Glomerular visceral epithelial cell (primary cell): ENCODE measurements at regions not wholly inside any gene's neighbourhood (a gene's known extent, or its start where the extent isn't known, plus 50 kb on each side); places are given as distances from the start of the nearest gene placed in this dataset.
A peak's percentile ranks its signal among the peaks of the same experiment; 100 is the strongest.
"Not testable (repeated sequence)": the region's sequence is repeated elsewhere in the genome, so short reads cannot be mapped to it uniquely, and the experiment has no call there.

Experiments used
- DNase-seq: peaks from one replicate; pipeline ENCODE4 v3.0.0-alpha.2; 2016; ENCODE audit errors: extremely low spot score

DNA sequence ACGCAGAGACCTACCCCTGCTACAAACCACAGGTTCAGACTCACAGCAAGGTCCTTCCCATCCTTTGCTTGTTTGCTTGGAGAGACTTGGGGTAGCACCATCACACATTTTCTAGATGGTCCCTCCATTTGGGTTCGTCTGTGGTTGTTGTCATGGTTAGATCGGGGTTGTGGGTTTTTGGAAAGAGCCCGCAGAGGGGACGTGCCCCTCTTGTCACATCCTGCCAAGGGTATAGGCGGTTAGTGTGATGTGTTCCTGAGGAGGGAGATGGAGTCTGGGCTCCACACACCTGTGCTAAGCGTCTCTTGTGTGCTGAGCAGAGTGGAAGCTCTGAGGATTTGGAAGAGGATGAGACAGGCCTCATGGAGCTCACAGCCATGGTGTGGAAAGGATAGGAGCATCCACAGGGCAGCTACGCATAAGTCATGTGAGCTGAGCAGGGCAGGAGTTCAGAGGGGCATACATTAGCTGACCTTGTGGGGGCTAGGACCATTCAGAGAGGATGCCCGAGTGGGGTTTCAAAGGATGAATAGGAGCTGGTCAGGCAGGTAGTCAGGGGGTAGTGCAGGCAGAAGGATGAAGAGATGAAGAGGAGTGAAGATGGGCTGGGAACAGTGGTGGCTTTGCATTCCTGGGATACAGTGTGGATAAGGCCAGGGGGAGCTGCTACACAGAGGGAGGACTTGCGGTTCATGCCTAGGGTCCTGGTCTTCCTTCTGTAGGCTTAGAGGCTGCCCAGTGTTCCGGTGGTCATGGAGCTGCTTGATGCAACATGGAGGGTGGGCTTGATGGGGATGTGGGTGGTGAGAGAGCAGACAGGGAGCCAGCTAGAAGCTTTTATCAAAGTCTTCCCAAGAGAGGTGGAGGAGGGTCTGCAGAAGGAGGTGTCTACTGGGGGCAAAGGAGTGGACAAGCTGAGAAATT lies 62.9 kb downstream of the ACKR3 start:
- no peak for DNase-seq

DNA sequence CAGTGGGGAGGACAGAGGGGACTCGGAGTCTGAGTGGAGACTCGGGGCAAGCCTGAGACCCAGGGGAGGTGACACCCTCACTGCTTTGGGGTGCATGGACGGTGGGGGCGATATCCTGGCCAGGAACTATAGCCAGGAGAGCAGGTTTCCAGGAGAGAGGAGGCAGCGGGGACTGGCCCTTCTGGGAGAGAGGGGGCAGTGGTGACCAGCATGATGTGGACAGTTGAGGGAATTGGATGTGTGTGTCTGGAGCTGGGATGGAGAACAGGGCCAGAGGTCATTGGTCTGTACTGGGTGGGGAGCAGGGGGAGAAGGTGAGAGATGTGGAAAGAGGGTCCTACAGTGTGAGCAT lies 63.6 kb downstream of the ACKR3 start:
- DNase-seq: no peak

DNA sequence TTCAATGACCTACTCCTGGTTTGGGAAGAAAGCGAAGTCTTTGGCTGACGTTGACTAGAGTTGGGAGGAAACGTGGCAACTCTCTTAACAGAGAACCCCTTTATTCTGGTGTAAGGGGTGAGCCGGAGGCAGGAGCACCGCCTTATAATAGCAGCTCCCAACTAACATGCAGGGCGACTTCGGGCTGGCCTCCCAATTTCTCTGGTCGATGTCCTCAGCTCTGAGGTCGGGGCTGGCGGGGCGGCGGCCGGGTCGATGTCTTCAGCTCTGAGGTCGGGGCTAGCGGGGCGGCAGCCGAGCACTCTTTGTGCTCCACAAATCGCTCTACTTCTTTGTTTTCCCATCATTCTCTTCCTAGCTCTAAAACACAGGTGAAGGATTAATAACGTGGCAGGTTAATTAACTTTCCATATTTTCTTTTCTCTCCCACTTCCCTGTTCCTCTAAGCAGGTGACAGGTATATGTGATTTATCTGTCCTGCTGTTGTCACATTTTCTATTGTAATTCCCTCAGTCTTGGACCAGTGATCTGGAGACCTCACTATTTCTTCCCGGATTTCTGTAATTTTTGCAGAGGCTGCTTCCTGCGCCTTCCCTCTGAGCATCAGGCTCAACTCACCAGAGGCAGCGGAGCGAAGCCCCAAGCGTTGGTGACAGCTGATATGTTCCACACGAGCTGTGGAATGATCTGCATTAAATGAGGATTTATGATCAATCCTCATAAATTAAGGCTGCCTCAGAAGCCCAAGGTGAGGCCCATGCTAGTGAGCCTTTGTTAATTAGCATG lies 64.3 kb downstream of the ACKR3 start:
- no peak for DNase-seq

DNA sequence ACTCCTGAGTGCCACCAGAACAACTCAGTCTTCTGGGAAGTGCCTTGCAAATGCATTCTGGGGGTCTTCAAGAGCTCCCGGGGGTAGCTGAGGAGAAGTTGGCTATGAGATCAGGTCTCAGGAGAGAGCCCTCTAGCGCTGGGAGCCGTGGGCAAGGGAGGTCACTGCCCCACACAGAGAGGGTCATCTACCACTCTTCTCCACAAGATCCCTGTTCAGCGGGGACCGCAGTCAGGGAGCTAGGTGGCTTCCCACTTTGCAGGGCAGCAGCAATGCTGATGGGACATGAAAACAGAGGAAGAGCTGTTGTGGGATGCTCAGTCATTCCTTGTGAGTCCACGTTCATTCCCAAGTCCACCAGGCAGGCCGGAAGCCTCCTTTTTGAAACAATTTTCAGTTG lies 66.6 kb downstream of the ACKR3 start:
- no peak for DNase-seq

DNA sequence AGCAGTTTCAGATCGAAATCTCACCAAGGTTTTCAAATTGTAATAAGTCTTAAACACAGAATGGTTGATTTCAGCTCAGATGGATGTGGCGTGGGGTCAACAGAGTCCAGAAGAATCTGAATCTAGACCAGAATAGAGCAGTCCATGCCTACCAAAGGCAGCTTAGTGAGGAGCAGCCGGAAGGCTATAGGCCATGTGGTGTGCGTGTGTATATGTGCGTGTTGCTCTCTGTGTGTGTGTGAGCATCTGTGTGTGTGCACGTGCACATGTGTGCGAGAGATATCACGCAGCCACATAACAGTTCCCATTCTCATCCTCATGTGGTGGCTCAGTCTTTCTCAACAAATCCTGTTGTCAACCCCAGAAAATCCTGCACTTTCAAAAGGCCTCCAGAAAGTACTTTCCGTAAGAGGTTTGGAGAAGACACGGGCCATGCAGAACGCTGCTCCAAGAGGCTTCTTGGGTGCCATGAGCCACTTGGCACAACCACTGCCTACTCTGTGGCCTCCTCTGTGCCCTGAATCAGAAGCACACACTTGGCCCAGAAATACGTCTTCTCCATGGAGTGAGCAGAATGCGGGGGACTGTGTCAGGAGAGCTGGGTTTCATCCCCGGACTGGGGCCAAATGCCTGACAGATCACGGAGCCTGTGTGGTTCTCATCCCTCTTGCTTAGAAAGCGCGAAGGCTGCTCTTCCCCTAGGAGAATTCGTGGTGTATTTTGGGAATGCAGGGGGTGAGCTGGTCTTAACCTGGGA lies 67.3 kb downstream of the ACKR3 start:
- DNase-seq: no peak

DNA sequence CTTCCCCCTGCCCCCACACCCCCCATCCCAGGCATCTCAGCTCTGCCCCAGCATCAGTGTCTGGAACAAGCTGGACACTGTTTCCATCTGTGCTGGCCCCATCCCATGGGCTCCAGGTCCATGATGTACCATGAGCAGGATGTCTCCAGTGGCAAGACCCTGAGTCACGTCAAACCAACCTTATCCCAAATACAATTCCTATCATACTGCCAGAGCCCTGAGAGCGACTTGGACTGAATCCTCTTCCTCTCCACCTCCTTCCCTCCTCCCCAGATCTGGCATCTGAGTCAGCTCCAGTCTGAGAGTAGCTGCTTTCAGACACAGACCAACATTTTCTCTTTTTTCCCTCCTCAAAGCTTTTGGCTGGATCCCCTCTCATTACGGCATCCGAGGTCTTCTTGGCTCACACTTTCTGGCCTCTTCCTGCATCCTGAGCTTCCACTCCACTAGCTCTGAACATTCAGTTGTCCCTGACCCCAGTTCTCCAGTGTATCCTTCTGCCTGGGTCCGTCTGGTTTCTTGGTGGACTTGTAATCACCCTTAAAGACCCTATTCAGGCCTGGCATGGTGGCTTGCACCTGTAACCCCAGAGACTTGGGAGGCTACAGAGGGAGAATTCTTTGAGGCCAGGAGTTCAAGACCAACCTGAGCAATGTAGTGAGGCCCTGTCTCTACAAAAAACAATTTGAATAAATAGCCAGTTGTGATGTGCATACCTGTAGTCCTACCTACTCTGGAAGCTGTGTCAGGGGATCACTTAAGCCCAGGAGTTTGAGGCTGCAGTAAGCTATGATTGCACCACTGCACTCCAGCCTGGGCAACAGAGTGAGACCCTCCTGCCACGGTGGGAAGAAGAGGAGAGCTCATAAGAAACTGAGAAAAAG lies 68.3 kb downstream of the ACKR3 start:
- DNase-seq: no peak

DNA sequence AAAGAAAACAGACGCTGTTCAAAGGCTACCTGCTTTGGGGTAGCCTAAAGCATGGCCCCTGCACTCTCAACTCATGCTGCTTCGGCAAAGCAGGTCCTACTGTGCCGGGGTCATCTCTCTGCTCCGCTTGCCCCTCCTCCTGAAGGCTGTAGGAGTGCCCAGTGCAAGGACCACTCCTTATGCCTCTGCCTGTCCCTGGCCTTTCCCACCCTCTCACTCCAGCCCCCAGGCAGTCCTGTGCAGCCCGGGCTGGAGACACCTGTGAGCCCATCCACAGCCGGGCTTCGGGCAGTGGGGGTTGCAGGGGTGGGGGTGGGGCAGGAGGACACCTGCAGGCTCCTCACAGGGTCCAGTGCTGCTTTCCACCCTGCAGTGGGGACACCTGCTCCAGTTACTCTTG lies 69.1 kb downstream of the ACKR3 start:
- DNase-seq: no peak

DNA sequence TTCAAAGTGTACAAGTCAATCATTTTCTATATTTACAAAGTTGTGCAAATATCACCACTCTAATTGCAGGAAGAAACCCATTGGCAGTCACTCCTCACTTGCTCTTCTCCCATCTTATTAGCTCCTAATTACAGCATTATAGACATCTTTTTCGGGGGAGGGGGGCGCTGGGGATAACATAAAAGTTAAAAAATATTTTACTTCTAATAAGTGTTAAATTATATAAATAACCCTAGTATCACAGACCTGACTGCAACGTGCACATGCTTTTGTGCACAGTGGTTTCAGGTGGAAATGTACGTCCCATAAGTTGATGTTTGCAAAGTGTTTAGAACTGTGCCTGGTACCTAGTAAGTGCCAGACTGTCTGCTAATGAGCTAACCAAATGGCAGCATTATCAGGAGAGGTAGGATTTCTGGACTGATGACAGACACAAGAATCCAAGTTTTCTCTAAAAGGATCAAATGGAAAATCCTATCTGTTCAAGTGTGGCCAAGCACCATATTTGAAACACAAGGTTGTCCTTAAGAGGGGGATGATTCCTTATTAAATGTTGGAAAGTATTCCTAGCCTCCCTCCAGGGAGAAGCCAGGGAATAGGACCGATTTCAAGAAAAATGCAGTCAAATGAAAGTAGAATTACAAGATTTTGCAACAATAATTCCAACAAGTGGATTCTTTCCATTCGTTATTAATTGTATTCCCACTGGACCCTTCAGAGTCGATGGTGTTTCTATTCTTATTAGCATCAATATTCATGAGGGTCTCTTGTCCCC lies 70.0 kb downstream of the ACKR3 start:
- no peak for DNase-seq

DNA sequence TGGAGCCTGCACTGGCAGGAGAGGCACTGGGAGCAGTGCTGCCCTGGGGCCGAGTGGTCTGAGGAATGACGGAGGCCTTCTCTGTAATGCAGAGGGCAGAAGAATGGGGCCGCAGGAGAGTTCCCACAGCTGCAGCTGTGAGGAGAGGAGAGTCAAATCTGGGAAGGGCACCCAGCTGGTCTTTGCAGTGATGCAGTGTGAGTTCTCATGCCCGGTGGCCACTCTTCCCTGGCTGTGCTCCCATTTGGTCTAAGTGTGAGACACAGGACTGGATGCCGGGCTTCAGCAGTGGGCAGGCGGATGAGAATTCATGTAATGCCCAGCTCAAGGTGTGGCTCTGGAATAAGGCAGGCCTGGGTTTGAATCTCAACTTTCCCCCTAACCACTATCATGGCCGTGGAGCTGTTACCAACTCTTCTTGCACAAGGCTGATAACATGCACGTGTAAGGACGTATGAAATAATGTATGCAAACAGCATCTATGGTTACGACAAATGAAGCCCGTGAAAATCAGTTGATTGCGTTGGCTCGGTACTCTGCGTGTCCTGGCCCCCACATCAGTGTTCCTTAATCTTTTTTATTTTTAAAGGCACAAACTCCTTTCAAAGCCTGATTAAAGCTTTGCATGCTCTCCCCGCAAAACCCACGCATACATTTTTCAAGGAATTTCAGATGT lies 71.6 kb downstream of the ACKR3 start:
- DNase-seq: no peak

DNA sequence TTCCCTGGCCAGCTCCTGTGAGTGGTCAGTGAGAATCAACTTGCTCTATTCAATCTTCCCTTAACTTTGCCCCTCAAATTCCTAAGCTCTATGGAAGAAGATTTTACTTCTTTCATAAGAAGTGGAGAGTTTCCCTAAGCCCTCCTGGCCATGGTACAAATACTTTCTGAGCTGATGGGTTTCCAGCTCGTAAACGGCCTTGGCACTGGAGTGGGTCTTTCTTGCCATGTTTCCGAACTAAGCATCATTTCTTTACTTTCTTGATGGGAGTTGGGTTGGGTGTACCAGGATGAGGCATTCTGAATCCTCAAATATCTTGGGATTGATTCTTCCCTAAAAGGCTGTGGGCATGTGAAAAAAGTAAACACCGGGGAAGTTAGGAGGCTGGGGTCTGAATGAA lies 72.5 kb downstream of the ACKR3 start:
- no peak for DNase-seq

DNA sequence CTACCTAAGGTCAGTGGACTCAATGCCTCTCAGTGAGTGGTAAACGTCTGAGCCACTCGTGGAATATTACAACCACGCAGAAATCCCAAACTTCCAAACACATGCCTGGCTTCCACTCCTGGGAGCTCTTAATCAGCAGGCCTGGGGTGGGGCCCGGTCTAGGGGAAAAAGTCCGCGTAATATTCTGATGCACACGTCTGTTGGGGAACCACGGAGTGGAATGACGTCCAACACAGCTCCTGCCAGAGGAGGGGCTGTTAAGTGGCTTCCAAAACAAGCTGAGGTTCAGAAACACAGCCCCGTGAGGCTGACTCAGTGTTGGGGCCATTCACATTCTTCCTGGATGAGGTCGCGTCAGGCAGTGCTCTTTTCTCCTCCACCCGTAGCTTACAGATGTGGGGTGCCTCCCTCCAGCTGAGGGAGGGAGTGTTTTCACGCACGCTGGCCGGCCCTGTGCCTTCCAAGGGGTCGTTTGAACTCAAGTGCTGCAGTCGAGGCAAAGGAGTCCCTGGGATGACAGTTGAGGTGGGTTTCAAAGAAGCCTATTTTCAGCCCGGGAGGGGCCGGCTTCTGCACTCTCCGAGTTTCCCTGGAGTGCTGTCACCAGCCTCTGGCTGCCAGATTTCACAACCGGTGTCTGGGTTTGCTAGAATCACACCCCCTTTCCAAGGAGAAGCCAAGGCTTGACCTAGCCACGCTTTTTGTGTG lies 73.1 kb downstream of the ACKR3 start:
- DNase-seq: peak; percentile 93

DNA sequence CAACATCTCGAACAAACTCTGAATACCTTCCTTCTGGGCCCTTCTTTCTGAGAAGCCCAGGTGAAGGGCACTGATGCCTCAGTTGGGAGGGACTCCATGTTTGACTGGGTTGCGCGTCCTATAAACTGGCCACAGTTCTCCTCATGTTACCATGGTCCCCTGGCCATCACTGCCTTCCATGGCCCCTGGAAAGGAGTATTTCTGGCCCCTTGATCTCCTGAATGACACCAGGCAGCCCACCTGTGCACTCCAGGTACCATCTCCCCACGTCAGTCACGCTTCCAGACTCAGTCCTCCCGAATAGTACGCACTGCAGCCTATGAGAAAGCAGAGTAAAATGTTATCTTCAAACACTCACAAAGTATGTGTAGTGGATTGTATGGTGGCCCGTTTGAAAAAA lies 73.9 kb downstream of the ACKR3 start:
- DNase-seq: no peak

DNA sequence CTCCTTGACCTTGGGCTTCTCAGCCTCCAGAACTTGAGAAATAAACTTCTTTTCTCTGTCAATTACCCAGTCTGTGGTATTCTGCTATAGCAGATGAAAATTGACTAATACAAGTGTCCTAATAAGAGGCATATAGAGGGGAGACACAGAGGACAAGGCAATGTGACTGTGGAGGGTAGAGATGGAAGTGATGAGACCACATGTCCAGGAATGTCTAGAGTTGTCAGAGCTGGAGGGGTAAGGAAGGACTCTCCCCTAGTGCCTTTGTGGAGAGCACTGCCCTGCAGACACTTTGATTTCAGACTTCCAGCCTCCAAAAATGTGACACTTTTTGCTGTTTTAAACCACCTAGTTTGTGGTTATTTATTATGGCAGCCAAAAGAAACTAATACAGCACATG lies 74.4 kb downstream of the ACKR3 start:
- DNase-seq: no peak

DNA sequence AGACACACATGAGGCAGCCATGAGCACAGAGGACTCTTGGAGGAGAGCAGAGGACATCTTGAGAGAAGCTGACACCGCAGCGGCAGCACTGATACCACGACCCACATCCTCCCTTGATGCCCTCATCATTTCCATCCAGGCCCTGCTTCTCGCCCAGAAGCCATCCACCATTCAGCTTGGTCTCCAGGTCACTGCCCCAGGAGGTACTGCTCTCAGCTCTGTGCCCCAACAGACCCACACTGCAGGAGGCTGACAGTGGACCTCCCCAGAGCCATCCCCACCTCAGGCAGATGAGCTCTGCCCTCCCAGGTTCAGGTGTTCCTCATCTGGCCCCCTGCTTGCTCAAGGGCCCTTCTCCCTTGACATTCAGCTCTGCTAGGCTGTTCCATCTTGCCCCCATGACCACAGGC lies 74.9 kb downstream of the ACKR3 start:
- DNase-seq: no peak

DNA sequence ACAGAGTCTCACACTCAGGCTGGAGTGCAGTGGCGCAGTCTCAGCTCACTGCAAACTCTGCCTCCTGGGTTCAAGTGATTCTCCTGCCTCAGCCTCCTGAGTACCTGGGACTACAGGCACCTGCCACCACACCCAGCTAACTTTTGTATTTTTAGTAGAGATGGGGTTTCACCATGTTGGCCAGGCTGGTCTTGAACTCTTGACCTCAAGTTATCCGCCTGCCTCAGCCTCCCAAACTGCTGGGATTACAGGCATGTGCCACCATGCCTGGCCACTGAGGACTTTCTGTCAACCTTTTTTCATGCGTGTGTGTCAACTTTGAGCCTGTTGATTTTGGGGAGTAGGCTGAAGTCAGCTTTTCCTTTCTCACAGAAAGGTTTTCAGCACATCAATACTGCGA lies 75.5 kb downstream of the ACKR3 start:
- DNase-seq: not testable (repeated sequence)

DNA sequence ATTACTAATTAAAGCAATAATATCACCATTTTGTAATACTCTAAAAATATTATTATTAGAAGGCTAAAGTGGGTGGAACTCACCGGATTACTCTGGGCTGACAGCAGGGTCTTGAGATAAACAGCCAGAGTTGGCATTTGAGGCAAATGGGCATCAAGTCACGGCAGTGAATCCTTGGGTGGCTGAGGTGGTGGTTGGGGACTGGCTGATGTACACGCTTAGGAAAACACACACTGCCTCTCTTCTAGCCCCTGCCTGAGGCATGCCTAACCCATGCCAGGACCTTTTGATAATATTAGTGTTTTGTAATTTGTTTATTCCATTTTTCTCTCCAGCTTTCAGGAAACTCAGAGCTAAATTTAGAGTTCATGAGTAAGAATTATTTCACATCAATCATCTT lies 76.8 kb downstream of the ACKR3 start:
- no peak for DNase-seq

DNA sequence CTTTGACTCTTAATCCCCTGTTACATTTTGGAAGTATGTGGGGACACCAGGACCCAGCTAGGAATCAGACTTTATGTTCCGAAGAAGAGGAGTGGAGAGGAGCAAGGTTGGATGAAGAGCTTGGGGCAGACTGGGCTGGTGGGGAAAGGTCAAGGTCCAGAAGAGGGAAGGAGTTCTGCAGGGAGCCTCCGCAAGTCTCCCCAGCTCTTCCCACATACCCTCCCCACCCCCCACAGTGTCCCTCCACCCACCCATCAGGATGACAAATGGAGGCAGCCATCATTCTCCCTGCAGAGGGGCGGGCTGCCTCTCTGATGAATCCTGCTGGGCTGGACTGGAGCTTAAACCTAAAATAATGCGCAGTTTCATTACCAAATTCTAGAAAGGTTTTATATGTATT lies 77.2 kb downstream of the ACKR3 start:
- DNase-seq: no peak

DNA sequence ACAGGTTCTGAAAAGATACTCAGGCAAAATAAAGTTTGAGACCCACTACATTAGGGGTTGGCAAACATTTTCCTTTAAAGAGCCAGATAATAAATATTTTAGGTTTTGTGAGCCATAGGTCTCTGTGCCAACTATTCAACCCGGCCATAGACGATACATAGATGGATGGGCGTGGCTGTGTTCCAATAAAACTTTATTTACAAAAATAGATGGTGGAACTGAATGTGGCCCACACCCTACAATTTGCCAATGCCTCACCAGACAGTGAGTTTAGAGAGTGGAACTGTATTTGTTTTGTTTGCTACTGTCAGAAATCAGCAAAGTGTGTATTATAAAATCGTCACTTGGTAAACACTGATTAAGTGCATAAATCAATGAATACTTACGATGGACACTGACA lies 78.0 kb downstream of the ACKR3 start:
- no peak for DNase-seq

DNA sequence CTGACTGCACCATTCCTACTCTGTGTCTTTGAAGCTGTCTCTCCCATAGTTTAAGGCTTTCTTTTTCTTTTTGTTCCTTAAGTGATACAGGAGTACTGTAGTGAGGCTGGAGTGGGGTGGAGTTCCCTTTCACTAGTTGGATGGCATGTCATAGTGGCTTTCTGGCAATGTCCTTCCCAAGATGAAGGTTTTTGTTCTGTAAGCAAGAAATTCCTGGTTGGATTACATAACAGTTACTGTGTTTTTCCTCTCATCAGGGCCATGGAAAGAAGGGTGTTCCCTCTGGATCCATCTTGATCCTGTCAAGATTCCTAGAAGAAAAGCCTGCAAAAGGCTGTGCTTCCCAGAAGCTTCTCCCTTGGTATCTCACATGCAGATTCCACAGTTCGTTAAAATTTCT lies 84.2 kb downstream of the ACKR3 start:
- no peak for DNase-seq
